H7 (cell line): ENCODE measurements at regions not wholly inside any gene's neighbourhood (a gene's known extent, or its start where the extent isn't known, plus 50 kb on each side); places are given as distances from the start of the nearest gene placed in this dataset.
"Not testable (repeated sequence)": the region's sequence is repeated elsewhere in the genome, so short reads cannot be mapped to it uniquely, and the experiment has no call there.

Experiments
- DNase-seq: peaks from one replicate; pipeline ENCODE4 v3.0.0; 2012
- H3K27me3 ChIP-seq: 2 replicates; pipeline ENCODE4 v1.6.0; 2011; ENCODE audit warnings: mild to moderate bottlenecking, low read length; ENCODE audit not compliant: control insufficient read depth, insufficient read depth
- H3K36me3 ChIP-seq: replicated peaks from 2 replicates; pipeline ENCODE4 v1.5.1; 2011; ENCODE audit warnings: low read length; ENCODE audit not compliant: control insufficient read depth, insufficient read depth
- H3K4me3 ChIP-seq: 2 replicates; pipeline ENCODE4 v1.5.1; 2011; ENCODE audit warnings: low read depth, mild to moderate bottlenecking, control low read depth, low read length, moderate library complexity; ENCODE audit not compliant: insufficient read depth

GRCh38 chrX:46250151-46250550 is 295.1 kb downstream of the ZNF674 start:
- Histone ChIP-seq H3K27me3 (peaks cover 4% of the 10 kb centered on the region; the same call in 1 of the 2 replicates), H3K4me3 (no peak overlapping the region), H3K36me3 (no peaks in the 10 kb centered on the region)
- DNase-seq: no peak

- H3K4me3 ChIP-seq: no peak overlapping the region
- no peaks in the 10 kb centered on the region for H3K27me3 ChIP-seq
- no peak for DNase-seq
- no peaks in the 10 kb centered on the region for H3K36me3 ChIP-seq
Observed at GRCh38 chrX:46247456-46247855, 297.8 kb downstream of the ZNF674 start.

- DNase-seq: no peak
- Histone ChIP-seq H3K4me3 (no peak overlapping the region), H3K27me3 (no peaks in the 10 kb centered on the region), H3K36me3 (no peaks in the 10 kb centered on the region)
Observed at GRCh38 chrX:46244451-46244850, 300.8 kb downstream of the ZNF674 start.

GRCh38 chrX:46236411-46236810 is 308.8 kb downstream of the ZNF674 start:
- H3K36me3 ChIP-seq: no peaks in the 10 kb centered on the region
- no peaks in the 10 kb centered on the region for H3K27me3 ChIP-seq
- no peak overlapping the region for H3K4me3 ChIP-seq
- DNase-seq: no peak

GRCh38 chrX:46235778-46236177 is 309.4 kb downstream of the ZNF674 start:
- DNase-seq: no peak
- no peaks in the 10 kb centered on the region for H3K27me3 ChIP-seq
- no peaks in the 10 kb centered on the region for H3K36me3 ChIP-seq
- H3K4me3 ChIP-seq: no peak overlapping the region

- no peaks in the 10 kb centered on the region for H3K36me3 ChIP-seq
- no peaks in the 10 kb centered on the region for H3K27me3 ChIP-seq
- DNase-seq: no peak
- no peak overlapping the region for H3K4me3 ChIP-seq
Observed at GRCh38 chrX:46234775-46235174, 310.4 kb downstream of the ZNF674 start.

GRCh38 chrX:46228389-46228788 is 316.8 kb downstream of the ZNF674 start:
- Histone ChIP-seq H3K36me3 (no peaks in the 10 kb centered on the region), H3K4me3 (no peak overlapping the region), H3K27me3 (no peaks in the 10 kb centered on the region)
- DNase-seq: no peak

- Histone ChIP-seq H3K36me3 (no peaks in the 10 kb centered on the region), H3K27me3 (no peaks in the 10 kb centered on the region), H3K4me3 (no peak overlapping the region)
- no peak for DNase-seq
Observed at GRCh38 chrX:46226422-46226821, 318.8 kb downstream of the ZNF674 start.

- H3K4me3 ChIP-seq, DNase-seq, H3K36me3 ChIP-seq, H3K27me3 ChIP-seq: not testable (repeated sequence)
Observed at GRCh38 chrX:46223499-46223898, 321.7 kb downstream of the ZNF674 start.

- Histone ChIP-seq H3K4me3 (no peak overlapping the region), H3K27me3 (no peaks in the 10 kb centered on the region), H3K36me3 (no peaks in the 10 kb centered on the region)
- DNase-seq: no peak
Observed at GRCh38 chrX:46220822-46221221, 324.4 kb downstream of the ZNF674 start.

DNA sequence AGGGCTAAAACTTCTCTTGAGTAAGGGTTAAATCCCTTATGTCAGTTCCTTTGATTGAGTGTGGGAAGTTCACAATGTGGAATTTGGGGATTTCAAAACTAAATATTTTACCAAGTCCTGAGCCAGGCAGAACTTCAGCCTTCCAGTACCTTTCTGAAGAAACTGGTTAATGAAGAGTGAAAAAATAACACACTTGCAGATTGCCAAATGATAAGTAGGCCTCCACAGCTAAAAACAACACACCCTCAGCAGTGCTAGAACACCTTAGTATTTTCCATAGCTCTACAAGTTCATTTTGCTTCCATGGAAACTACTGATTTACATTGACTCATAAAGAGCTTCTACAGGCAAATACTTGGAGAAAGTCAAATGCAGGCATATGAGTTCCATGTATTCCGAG is 326.8 kb downstream of the ZNF674 start:
- DNase-seq: no peak
- no peaks in the 10 kb centered on the region for H3K36me3 ChIP-seq
- no peak overlapping the region for H3K4me3 ChIP-seq
- no peaks in the 10 kb centered on the region for H3K27me3 ChIP-seq

- no peak for DNase-seq
- no peaks in the 10 kb centered on the region for H3K27me3 ChIP-seq
- no peak overlapping the region for H3K4me3 ChIP-seq
- H3K36me3 ChIP-seq: no peaks in the 10 kb centered on the region
Observed at GRCh38 chrX:46216406-46216805, 328.8 kb downstream of the ZNF674 start.

DNA sequence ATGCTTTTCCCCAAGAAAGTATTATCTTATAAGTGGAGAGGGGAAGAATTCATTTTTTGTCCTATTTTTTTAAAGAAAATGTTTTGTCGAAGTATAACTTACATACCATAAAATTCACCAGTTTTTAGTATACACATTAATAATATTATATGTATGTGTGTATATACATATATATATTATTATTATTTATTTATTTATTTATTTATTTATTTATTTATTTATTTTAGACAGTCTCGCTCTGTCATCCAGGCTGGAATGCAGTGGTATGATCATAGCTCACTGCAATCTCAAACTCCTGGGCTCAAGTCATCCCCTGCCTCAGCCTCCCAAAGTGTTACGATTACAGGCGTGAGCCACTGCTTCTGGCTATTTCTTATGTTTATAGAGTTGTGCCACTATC is 334.1 kb downstream of the ZNF674 start:
- no peak overlapping the region for H3K4me3 ChIP-seq
- H3K36me3 ChIP-seq: no peaks in the 10 kb centered on the region
- no peaks in the 10 kb centered on the region for H3K27me3 ChIP-seq
- no peak for DNase-seq

DNA sequence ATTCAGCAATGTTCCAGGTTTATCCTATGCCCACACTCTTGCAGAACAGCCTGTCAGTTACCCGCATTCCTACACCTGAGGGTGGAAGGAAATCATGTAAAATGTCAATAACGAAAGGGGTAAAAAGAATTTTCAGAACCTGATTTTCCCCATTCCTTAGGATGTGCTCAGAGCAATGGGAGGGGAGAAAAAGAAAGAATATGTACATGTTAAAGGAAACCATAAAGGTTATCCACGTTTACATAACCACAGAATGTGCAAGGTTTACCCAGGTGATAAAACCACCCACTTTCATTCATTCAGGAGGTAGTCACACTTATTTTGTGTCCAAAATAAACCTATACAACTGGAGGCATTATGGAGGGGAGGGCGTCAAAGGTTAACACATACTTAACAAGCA is 335.5 kb downstream of the ZNF674 start:
- no peak for DNase-seq
- H3K27me3 ChIP-seq: no peaks in the 10 kb centered on the region
- no peaks in the 10 kb centered on the region for H3K36me3 ChIP-seq
- no peak overlapping the region for H3K4me3 ChIP-seq

- Histone ChIP-seq H3K4me3 (no peak overlapping the region), H3K27me3 (no peaks in the 10 kb centered on the region), H3K36me3 (no peaks in the 10 kb centered on the region)
- no peak for DNase-seq
Observed at GRCh38 chrX:46209037-46209436, 336.2 kb downstream of the ZNF674 start.

DNA sequence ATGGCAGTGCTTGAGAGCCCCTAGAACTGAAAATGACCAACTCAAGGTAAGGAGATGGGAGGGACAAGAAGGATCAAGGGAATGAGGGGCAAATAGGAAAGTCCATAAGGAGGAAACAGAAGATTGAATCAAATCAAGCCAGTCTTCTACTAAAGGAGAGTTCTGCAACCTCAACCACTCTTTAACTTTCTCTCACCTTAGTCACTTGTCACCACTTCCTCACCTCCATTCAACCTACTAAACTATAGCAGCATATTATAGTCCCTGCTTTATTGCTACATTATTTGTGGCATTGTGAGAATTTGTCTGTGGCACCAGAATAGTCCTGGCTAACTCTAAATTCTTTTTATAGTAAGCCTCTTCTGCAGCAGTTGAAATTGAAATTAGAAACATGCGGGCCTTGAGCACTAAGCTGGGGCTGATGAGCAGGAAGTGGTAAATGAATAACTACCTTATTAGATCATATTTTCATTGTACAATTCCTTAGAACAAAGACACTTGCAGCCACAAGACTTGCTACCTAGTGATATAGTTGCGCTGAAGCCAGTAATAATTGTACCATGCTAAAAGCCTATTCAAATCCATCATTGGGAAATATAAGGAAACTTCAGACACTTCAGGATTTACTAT is 336.9 kb downstream of the ZNF674 start:
- no peak for DNase-seq
- no peaks in the 10 kb centered on the region for H3K27me3 ChIP-seq
- no peak overlapping the region for H3K4me3 ChIP-seq
- no peaks in the 10 kb centered on the region for H3K36me3 ChIP-seq
